GM12864 (cell line): ENCODE measurements at regions not wholly inside any gene's neighbourhood (a gene's known extent, or its start where the extent isn't known, plus 50 kb on each side); places are given as distances from the start of the nearest gene placed in this dataset.

ENCODE experiments used
- DNase-seq: peaks from one replicate; pipeline ENCODE4 v3.0.0-alpha.2; 2011; ENCODE audit warnings: low read depth
- H3K4me3 ChIP-seq: 2 replicates; pipeline ENCODE4 v1.5.1; 2011; ENCODE audit warnings: mild to moderate bottlenecking, low read depth, low read length, control low read depth
- CTCF ChIP-seq: IDR thresholded peaks from 2 replicates; pipeline ENCODE4 v1.5.1; 2011; ENCODE audit warnings: low read depth, mild to moderate bottlenecking, moderate library complexity, low read length, control low read depth, inconsistent platforms; ENCODE audit errors: missing control alignments

DNA sequence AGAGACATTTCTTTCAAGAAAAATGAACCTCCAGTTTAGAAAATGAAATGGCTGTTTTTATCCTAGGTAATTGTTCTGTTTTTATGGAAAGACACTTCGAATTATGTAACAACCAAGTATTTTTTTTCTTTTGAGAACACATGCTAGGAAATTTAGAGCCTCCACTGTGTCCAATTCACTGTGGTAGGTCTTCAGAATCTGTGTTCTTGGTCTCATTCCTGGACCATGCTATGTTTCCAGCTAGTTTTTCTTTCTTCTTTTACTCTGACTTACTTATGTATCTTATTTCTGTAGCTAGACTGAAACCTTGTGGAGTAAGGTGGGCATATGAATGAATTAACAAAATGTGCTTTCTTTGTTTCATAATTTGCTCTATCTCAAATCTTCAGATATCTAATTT lies 391.7 kb upstream of the KLHL29 start:
- DNase-seq: no peak
- no peak for TF ChIP-seq CTCF
- no peak overlapping the region for H3K4me3 ChIP-seq

DNA sequence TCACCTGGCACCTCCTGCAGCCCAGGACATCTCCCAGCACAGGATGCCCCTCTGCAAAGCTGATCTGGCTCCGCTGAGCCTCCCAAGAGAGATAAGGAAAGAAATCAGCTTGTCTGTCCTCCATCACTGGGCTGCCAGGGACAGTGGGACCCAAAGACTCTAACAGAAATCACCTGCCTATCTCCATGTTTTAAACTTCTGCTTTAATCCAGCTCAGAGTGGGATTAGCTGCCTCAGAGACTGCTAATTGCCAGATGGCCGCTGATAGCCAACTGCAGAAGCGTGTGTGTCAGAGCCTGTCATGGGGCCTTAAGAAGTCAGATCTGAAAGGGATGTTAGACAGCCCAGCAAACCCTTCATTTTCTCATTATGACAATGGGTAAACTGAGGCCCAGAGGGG lies 389.4 kb upstream of the KLHL29 start:
- no peak for TF ChIP-seq CTCF
- DNase-seq: no peak
- H3K4me3 ChIP-seq: no peak overlapping the region

- TF ChIP-seq CTCF: no peak
- DNase-seq: no peak
These were observed 388.1 kb upstream of the KLHL29 start for GRCh38 chr2:22996911-22997310.

GRCh38 chr2:22998359-22998758 lies 386.6 kb upstream of the KLHL29 start:
- TF ChIP-seq CTCF: no peak
- H3K4me3 ChIP-seq: no peak overlapping the region
- DNase-seq: no peak

More at GRCh38 chr2:22996911-22997310, 388.1 kb upstream of the KLHL29 start:
- no peak overlapping the region for H3K4me3 ChIP-seq

GRCh38 chr2:22999951-23000350 lies 385.0 kb upstream of the KLHL29 start:
- H3K4me3 ChIP-seq: no peak overlapping the region
- TF ChIP-seq CTCF: no peak
- no peak for DNase-seq

GRCh38 chr2:23002234-23002633 lies 382.7 kb upstream of the KLHL29 start:
- TF ChIP-seq CTCF: no peak
- no peak for DNase-seq
- no peak overlapping the region for H3K4me3 ChIP-seq

- no peak for DNase-seq
- H3K4me3 ChIP-seq: no peak overlapping the region
- no peak for TF ChIP-seq CTCF
These were observed 379.5 kb upstream of the KLHL29 start for GRCh38 chr2:23005469-23005868.
